Stimulated activated CD8-positive, alpha-beta memory T cell treated with anti-CD3 and anti-CD28 coated beads, Interleukin-4, amount 100 ng/mL, for 48 hours (primary cell): ENCODE measurements at regions not wholly inside any gene's neighbourhood (a gene's known extent, or its start where the extent isn't known, plus 50 kb on each side); places are given as distances from the start of the nearest gene placed in this dataset.

Source experiments
- DNase-seq: peaks from one replicate; pipeline ENCODE4 v3.0.0-alpha.2; 2020

GRCh38 chr18:37705016-37705415, 139.4 kb upstream of the CELF4 start:
- no peak for DNase-seq

- DNase-seq: no peak
Observed at GRCh38 chr18:37702841-37703240, 137.2 kb upstream of the CELF4 start.

GRCh38 chr18:37701967-37702366, 136.4 kb upstream of the CELF4 start:
- DNase-seq: no peak

DNA sequence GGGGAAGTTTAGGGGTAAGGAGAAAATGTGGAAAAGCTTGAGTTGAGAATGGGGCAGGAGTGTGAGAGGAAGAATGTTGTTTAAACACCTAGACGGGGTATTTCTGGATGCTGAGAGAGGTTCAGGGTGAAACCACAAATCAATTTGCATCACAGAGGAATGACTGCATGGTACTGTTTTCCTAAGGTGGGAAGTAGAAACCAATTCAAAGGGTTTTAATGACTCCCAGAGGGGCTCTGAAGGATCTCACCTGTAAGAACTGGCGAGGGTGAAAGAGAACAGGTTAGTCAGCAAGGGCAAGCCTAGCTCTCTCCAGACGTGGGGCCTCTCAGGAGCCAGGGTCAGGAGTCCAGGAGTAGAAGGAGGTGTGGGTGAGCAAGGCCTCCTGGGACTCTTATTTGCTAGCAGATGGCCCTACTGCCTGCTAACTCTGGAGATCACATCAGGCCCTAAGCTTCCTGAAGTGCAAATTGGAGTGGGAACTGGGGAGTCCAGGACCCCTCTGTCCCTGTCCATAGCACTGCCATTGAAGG, 133.0 kb upstream of the CELF4 start:
- no peak for DNase-seq

GRCh38 chr18:37694516-37694915, 128.9 kb upstream of the CELF4 start:
- DNase-seq: no peak

GRCh38 chr18:37691162-37691561, 125.6 kb upstream of the CELF4 start:
- DNase-seq: no peak

DNA sequence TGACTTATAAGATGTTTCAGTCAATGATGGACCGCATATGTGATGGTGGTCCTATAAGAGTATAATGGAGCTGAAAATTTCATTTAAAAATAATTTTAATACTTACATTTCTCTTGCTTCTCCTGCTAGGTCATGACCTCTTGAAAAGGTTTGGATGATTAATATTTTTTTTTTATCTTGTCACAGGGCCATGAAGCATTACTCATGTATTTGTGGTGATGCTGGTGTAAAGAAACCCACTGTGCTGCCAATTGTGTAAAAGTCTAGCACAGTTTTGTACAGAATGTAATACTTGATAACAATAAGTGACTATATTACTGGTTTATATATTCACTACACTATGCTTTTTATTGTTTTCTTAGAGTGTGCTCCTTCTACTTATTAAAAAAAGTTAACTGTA, 124.2 kb upstream of the CELF4 start:
- DNase-seq: no peak

- no peak for DNase-seq
Observed at GRCh38 chr18:37684590-37684989, 119.0 kb upstream of the CELF4 start.

- DNase-seq: no peak
Observed at GRCh38 chr18:37684183-37684582, 118.6 kb upstream of the CELF4 start.

- DNase-seq: no peak
Observed at GRCh38 chr18:37680911-37681310, 115.3 kb upstream of the CELF4 start.

DNA sequence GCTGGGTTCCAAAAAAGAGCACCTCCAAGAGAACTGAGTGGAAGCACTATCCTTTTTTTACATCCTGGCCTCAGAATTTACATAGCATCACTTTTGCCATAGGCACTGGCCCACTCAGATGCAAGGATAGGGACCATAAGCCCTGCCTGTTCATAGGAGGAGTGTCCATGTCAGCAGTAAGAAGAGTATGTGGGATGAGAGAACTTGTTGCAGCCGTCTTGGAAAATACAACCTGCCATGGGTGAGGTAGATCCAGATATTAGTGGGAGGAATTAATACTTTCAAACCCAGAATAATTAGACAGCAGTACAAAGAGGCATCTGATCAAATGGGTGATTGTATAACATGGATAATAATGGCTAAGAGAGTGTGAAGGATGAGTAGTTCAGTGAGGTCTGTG, 110.7 kb upstream of the CELF4 start:
- DNase-seq: no peak

DNA sequence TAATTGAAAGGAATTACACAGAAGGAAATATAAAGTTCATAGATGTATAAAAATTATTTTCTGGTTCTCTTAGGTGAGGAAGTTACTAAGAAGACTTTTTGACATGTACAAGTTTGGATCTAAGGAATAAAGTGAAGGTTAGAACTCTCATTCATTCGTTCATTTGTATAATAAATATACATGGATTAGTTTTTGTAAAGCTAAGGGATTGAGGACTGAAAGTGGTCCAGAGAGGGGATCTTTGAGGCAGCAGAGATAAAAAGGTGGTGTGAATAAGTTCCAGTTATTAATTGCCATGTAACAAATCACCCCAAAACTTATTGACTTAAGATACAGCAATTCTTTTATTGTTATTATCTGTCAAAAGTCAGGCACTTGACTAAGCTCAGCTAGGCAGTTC, 110.1 kb upstream of the CELF4 start:
- no peak for DNase-seq

GRCh38 chr18:37674570-37674969, 109.0 kb upstream of the CELF4 start:
- DNase-seq: no peak

DNA sequence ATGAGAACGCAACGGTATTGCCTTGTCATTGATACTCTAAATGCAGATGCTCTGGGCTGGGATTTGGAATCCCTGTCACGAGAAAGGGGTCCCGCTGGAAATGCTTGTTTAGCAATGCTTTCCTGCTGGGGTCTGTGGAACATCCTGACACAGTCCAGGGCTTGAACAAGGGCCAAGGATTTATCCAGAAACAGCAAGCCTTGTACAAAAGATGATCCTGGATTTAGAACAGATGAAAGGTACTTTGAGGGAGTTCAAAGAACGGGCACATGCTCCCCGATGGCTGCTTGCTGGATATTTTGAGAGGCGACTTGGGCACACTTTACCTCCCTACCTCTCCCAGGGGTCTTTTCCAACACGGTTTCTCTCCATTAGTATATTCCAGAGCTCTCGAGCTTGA, 108.1 kb upstream of the CELF4 start:
- DNase-seq: no peak

DNA sequence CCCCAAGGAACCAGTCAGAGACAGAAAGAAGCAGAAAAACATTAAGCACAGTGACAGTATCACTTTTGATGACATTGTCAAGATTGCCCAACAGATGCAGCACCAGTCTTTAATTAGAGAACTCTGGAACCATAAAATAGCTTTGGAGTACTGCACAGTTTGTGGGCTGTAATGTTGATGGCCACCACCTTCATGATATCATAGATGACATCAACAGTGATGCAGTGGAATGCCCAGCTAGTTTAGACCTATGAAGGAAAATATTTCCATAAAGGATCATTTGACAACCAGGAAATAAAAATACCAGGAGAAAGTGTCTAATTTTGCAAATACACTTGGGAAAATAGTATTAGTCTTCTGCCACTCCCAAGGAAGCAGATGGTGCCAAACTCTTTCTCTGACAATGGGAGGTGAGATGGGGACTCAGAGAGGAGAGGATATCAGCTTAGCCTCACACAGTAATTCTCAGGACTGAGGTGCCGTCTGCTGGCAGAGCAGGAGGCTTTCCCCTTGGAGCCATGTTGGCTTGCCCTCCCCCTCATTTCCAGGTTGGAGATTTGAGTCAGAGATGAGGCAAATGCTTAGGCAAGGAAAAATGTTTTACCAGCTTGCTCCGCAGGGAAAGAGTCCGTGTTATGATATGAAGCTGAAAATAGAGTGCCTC, 107.5 kb upstream of the CELF4 start:
- no peak for DNase-seq

DNA sequence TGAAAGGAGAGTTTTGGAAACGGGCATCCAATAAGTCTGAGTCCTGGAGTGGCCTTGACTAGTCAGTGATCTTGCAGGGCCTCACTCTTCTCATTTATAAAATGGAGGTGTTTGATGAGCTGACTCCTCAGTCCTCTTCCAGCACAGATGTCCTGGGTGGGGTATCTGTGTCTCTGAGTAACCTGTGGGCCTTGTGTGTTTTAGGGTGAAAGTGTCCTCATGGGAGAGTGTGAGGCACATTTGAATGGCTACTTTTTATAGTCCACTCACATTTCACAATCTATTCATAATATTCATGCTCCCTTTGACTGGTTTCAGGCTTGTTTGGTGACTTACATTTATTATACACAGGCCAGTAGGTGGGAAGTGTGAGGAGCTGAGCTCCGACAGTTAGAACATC, 106.4 kb upstream of the CELF4 start:
- DNase-seq: no peak

DNA sequence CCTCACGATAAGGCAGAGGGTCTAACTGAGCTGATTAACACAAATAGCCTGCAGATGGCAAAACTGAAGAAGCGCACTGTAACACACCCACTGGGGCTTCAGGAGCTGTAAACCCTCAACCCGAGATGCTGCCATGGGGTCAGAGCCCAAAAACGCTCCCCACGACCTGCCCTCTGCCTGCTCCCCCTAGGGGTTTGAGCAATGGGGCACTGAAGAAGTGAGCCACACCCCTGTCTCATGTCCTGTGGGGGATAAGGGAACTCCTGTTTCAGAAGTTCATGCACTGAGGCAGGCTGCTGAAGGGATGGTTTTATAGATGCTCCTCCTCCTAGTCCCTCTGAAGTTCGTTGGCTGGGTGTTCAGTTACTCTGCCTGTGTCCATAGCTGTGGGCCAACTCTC, 105.9 kb upstream of the CELF4 start:
- DNase-seq: no peak

DNA sequence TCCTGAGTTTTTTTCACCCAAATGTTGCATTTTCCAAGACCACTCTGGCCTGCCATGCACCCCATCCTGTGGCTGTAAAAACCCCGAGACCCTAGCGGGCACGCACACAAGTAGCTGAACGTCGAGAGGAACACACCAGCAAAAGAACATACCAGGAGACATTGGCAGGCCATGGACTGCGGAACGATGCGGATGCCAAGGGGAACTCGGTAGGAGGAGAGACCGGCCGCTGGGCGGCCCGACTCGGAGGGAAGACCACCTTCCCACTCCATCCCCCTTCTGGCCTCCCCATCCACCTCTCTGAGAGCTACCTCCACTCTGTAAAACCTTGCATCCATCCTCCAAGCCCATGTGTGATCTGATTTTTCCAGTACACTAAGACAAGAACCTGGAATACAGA, 105.5 kb upstream of the CELF4 start:
- no peak for DNase-seq

GRCh38 chr18:37669991-37670534, 104.5 kb upstream of the CELF4 start:
- no peak for DNase-seq

DNA sequence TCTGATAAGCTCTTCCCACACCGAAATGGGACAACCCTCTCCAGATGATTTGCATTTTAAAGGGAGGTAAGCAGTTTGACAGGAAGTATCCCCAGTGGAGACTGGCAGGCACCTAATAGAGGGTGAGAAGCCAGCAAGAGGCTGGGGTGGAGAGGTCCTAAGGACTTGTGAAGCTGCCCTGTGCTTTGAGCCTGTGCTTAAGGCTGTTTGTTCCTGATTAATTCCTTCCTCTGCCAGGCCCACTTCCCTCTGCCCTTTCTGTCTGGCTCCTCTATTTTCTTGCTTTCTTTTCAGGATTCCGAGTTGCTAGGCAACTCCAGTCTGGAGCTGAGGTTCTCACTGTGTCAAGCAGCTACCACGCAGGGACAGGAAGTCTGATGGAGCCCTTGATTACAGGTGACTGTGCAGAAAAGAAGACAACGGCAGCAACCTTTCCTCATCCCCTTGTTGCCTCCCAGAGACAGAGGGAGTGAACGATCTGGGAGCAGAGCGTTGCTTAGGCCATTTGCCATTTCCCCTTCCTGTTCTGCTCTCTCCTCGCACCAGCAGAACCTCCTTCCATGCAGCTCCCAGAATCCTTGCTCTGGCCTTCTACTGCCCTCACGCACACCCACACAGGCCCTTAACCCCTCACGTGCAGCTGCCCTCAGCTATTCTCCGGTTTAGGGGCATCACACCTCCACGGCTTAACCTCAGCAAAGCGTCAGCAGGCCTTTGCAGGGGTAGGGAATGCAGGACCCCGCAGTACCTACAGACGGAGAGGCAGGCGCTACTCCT, 103.6 kb upstream of the CELF4 start:
- DNase-seq: no peak

DNA sequence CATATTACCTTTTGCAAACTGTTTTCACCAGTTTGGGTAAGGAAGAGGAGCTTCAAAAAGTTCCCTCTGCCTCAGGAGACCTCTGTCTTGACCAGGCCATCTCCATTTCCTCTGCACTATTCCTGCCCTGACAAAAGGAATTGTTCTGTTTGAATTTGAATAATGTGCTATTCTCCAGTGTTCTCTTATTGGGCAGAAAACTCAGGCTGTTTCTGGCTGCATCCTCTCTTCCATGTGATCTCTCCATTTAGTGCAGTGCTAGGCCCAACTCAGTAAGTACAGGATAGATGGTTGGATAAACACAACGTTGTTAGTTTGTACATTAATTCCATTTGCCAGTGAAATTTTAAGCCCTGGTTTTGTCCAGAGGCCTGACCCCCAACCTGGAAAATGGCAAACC, 102.2 kb upstream of the CELF4 start:
- no peak for DNase-seq

DNA sequence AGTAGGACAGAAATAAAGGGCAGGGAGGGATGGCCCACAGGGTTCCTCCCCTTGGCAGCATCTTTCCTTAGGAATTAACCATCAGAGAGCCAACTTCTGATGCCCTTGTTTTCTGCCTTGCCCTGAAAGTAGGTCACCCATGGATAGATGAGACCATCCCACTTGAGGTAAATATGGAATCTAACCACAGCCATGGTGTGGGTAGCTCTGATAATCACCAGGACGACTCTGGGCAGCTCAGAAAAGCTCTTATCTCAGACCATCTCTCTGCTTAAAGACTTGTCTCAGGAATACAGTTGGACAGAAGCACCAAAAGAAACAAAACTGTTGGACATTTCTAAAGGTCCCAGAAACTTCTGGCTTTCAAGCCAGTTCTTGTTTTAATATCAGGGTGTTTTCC, 101.4 kb upstream of the CELF4 start:
- DNase-seq: no peak

- no peak for DNase-seq
Observed at GRCh38 chr18:37666451-37666850, 100.9 kb upstream of the CELF4 start.

GRCh38 chr18:37665346-37665745, 99.7 kb upstream of the CELF4 start:
- DNase-seq: no peak
